B cell (primary cell): ENCODE measurements at regions not wholly inside any gene's neighbourhood (a gene's known extent, or its start where the extent isn't known, plus 50 kb on each side); places are given as distances from the start of the nearest gene placed in this dataset.
"Not testable (repeated sequence)": the region's sequence is repeated elsewhere in the genome, so short reads cannot be mapped to it uniquely, and the experiment has no call there.

ENCODE experiments used
- ATAC-seq: fragments of 200-7000 bp; cut with Tn5 transposase; one replicate; pipeline ENCODE4 v1.10.0; 2021; ENCODE audit warnings: low read depth, mild to moderate bottlenecking, moderate number of reproducible peaks, moderate library complexity
- CTCF ChIA-PET: fragments of 350-600 bp; sonication (Branson Sonifier 250); formaldehyde crosslinking; loops from one replicate; lab custom pipeline; 2021; ENCODE audit warnings: antibody characterized with exemption, inconsistent platforms; lab: Charles Lee
- POLR2A ChIA-PET: fragments of 350-600 bp; sonication (Branson Sonifier 250); formaldehyde crosslinking; loops from one replicate; lab custom pipeline; 2021; ENCODE audit warnings: antibody characterized with exemption; lab: Charles Lee
- DNase-seq: peaks from one replicate; pipeline ENCODE4 v3.0.0; 2013
- H2AFZ ChIP-seq: 2 replicates; pipeline ENCODE4 v1.6.1; 2012; ENCODE audit warnings: mild to moderate bottlenecking, low read depth, low read length; ENCODE audit not compliant: insufficient read depth, poor library complexity, severe bottlenecking
- H3K27ac ChIP-seq, 2 donors: 1 replicate in 1 of 2; 2 replicates in 1 of 2; pipeline ENCODE4 v1.5.1; 2012 to 2013; ENCODE audit warnings: low read length in 2 of 2, mild to moderate bottlenecking in 2 of 2, moderate library complexity in 1 of 2
- H3K27me3 ChIP-seq, 4 experiments: fragments of 200-600 bp in 1 of 4; sonication (generic) in 1 of 4; replicated peaks in 1 of 4; 1 replicate in 2 of 4; 2 replicates in 2 of 4; pipeline versions ENCODE4 v1.6.1 to v1.7.0; 2013 to 2016; ENCODE audit warnings: low read length in 3 of 4, mild to moderate bottlenecking in 2 of 4, mixed read lengths in 1 of 4, moderate library complexity in 1 of 4; ENCODE audit not compliant: insufficient read depth in 4 of 4, control insufficient read depth in 3 of 4; ENCODE audit errors: control extremely low read depth in 1 of 4
- H3K36me3 ChIP-seq, 2 experiments: replicated peaks in 1 of 2; 1 replicate in 1 of 2; 2 replicates in 1 of 2; pipeline versions ENCODE4 v1.6.1 to v1.7.1; 2013; ENCODE audit warnings: low read length in 1 of 2; ENCODE audit not compliant: insufficient read depth in 2 of 2, control insufficient read depth in 1 of 2; ENCODE audit errors: control extremely low read depth in 1 of 2, extremely low read depth in 1 of 2
- H3K4me1 ChIP-seq, 2 donors: fragments of 200-600 bp in 1 of 2; sonication (generic) in 1 of 2; 1 replicate in 1 of 2; 2 replicates in 1 of 2; pipeline versions ENCODE4 v1.5.1 to v1.6.1; 2013 to 2017; ENCODE audit warnings: low read length in 2 of 2; ENCODE audit not compliant: control insufficient read depth in 2 of 2, insufficient read depth in 2 of 2
- H3K4me2 ChIP-seq: replicated peaks from 2 replicates; pipeline ENCODE3; 2012; ENCODE audit warnings: mild to moderate bottlenecking, low read depth, low read length; ENCODE audit not compliant: poor library complexity, severe bottlenecking
- H3K4me3 ChIP-seq, 5 experiments: fragments of 200-600 bp in 1 of 5; sonication (generic) in 1 of 5; 1 replicate in 3 of 5; 2 replicates in 2 of 5; pipeline versions ENCODE4 v1.5.1 to v1.7.0; 2011 to 2016; ENCODE audit warnings: low read length in 4 of 5, mild to moderate bottlenecking in 4 of 5, low read depth in 2 of 5, control low read depth in 1 of 5, moderate library complexity in 1 of 5; ENCODE audit not compliant: insufficient read depth in 1 of 5; ENCODE audit errors: control extremely low read depth in 1 of 5, extremely low read depth in 1 of 5
- H3K79me2 ChIP-seq: fragments of 200-600 bp; sonication (generic); one replicate; pipeline ENCODE4 v1.6.0; 2016; ENCODE audit warnings: low read length; ENCODE audit not compliant: control insufficient read depth, insufficient read depth
- H3K9ac ChIP-seq: fragments of 200-600 bp; sonication (generic); 2 replicates; pipeline ENCODE4 v1.6.1; 2017; ENCODE audit warnings: mild to moderate bottlenecking, low read length, moderate library complexity
- H3K9me3 ChIP-seq, 3 donors: one replicate each; pipeline versions ENCODE4 v1.6.1 to v1.7.1; 2013; ENCODE audit warnings: low read length in 2 of 3; ENCODE audit not compliant: control insufficient read depth in 2 of 3, insufficient read depth in 1 of 3; ENCODE audit errors: control extremely low read depth in 1 of 3
- H4K20me1 ChIP-seq: 2 replicates; pipeline ENCODE4 v1.6.0; 2012; ENCODE audit warnings: mild to moderate bottlenecking, low read length; ENCODE audit not compliant: insufficient read depth, control insufficient read depth, poor library complexity, severe bottlenecking
- H3K27ac Mint-ChIP-seq: one replicate; pipeline ENCODE4 v1.8.0; 2021; ENCODE audit warnings: mixed read lengths
- H3K27me3 Mint-ChIP-seq: one replicate; pipeline ENCODE4 v1.8.0; 2021; ENCODE audit warnings: mixed read lengths
- H3K4me1 Mint-ChIP-seq: one replicate; pipeline ENCODE4 v1.8.0; 2021; ENCODE audit warnings: mixed read lengths
- H3K4me3 Mint-ChIP-seq: one replicate; pipeline ENCODE4 v1.8.0; 2021; ENCODE audit warnings: mixed read lengths
- H3K9me3 Mint-ChIP-seq: one replicate; pipeline ENCODE4 v1.8.0; 2022; ENCODE audit warnings: mixed read lengths; ENCODE audit not compliant: insufficient read depth
- CTCF ChIP-seq: fragments of 200-600 bp; IDR thresholded peaks from one replicate; pipeline ENCODE4 v1.8.0; 2022; ENCODE audit warnings: antibody characterized with exemption, mild to moderate bottlenecking
- EZH2 ChIP-seq: IDR thresholded peaks from 2 replicates; pipeline ENCODE4 v1.6.1; 2012; ENCODE audit warnings: borderline replicate concordance, low read depth, mild to moderate bottlenecking, moderate library complexity, low read length; ENCODE audit not compliant: insufficient read depth, poor library complexity, severe bottlenecking
- WGBS: methylation state at CpG from one replicate; pipeline ENCODE4 v1.1.5; 2013; ENCODE audit warnings: missing lambda C conversion rate; ENCODE audit not compliant: insufficient coverage; 5-methylcytosine and 5-hydroxymethylcytosine counted together
- intact Hi-C: fragments of 100-400 bp; cut with micrococcal nuclease; formaldehyde crosslinking; loops from one replicate; pipeline ENCODE4 v1.10.0; 2022

GRCh38 chr9:28491121-28491520, 917.8 kb upstream of the C9orf72 start:
- H3K27me3 ChIP-seq: no peaks in the 10 kb centered on the region
- TF ChIP-seq EZH2: no peak
- no peak for TF ChIP-seq CTCF
- intact Hi-C loops: no loop called here
- H3K9ac ChIP-seq: no peak overlapping the region
- no peaks in the 10 kb centered on the region for H3K9me3 ChIP-seq
- H2AFZ ChIP-seq: no peak overlapping the region
- H3K79me2 ChIP-seq: no peaks in the 10 kb centered on the region
- Mint-ChIP-seq H3K4me3 (no peak overlapping the region), H3K4me1 (no peaks in the 10 kb centered on the region), H3K27me3 (no peaks in the 10 kb centered on the region), H3K27ac (no peak overlapping the region), H3K9me3 (peaks cover 11% of the 10 kb centered on the region)
- DNase-seq: no peak
- H3K4me1 ChIP-seq: no peaks in the 10 kb centered on the region
- H3K4me2 ChIP-seq: no peak overlapping the region
- POLR2A ChIA-PET: no interaction called here
- no peak for ATAC-seq
- no peaks in the 10 kb centered on the region for H3K36me3 ChIP-seq
- CTCF ChIA-PET: no interaction called here
- no peak overlapping the region for H3K4me3 ChIP-seq
- H3K27ac ChIP-seq: no peak overlapping the region
- no peaks in the 10 kb centered on the region for H4K20me1 ChIP-seq

GRCh38 chr9:28498168-28498567, 924.9 kb upstream of the C9orf72 start:
- not testable (repeated sequence) for H3K27ac Mint-ChIP-seq

More at GRCh38 chr9:28498168-28498567, 924.9 kb upstream of the C9orf72 start:
- POLR2A ChIA-PET, H3K36me3 ChIP-seq, H3K79me2 ChIP-seq, intact Hi-C loops, H3K27me3 ChIP-seq, H3K9me3 Mint-ChIP-seq, H3K27ac ChIP-seq, H3K4me1 ChIP-seq, H3K4me3 Mint-ChIP-seq, CTCF ChIA-PET, H4K20me1 ChIP-seq, H3K4me2 ChIP-seq, ATAC-seq, H3K27me3 Mint-ChIP-seq, DNase-seq, H3K4me3 ChIP-seq, H3K9ac ChIP-seq, H3K4me1 Mint-ChIP-seq, H2AFZ ChIP-seq, H3K9me3 ChIP-seq: not testable (repeated sequence)
- 89% methylated on average over 9 of the region's 10 CpGs for WGBS
